ENCODE measurements at regions not wholly inside any gene's neighbourhood (a gene's known extent, or its start where the extent isn't known, plus 50 kb on each side); places are given as distances from the start of the nearest gene placed in this dataset.
"Not testable (repeated sequence)": the region's sequence is repeated elsewhere in the genome, so short reads cannot be mapped to it uniquely, and the experiment has no call there.

DNA sequence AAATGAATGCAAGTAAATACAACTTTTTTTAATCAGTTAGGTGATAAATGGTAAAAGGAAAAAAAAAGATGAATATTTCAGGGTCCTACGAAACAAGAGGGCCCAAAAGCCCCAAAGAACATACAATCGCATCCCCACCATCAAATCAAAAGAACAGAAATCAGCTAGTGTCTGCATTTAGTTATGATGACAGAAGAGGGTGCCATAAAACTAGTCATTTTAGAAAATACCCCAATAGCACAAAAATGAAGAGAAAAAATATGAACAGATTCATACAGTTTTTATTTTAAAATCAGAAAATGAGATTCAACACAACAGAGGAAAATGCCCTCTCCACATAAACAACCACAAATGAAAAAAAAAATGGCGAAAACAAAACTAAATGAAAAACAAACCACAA is 905.5 kb downstream of the REEP3 start:
- no peak for TF ChIP-seq EZH2 (IDR thresholded peaks at IDR 0.05; ENCODE audit: borderline replicate concordance, insufficient read depth, low read depth, low read length, poor library complexity, severe bottlenecking)
- TF ChIP-seq, protein P1, sequence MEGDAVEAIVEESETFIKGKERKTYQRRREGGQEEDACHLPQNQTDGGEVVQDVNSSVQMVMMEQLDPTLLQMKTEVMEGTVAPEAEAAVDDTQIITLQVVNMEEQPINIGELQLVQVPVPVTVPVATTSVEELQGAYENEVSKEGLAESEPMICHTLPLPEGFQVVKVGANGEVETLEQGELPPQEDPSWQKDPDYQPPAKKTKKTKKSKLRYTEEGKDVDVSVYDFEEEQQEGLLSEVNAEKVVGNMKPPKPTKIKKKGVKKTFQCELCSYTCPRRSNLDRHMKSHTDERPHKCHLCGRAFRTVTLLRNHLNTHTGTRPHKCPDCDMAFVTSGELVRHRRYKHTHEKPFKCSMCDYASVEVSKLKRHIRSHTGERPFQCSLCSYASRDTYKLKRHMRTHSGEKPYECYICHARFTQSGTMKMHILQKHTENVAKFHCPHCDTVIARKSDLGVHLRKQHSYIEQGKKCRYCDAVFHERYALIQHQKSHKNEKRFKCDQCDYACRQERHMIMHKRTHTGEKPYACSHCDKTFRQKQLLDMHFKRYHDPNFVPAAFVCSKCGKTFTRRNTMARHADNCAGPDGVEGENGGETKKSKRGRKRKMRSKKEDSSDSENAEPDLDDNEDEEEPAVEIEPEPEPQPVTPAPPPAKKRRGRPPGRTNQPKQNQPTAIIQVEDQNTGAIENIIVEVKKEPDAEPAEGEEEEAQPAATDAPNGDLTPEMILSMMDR (IDR thresholded peaks at IDR 0.05) = no peak
- no peak overlapping the region for H3K27ac ChIP-seq (ENCODE audit: low read length in 2 of 2)
- intact Hi-C loops (cut with micrococcal nuclease) = no loop called here
- H3K9me3 Mint-ChIP-seq (ENCODE audit: insufficient read depth) = no peaks in the 10 kb centered on the region
- no peaks in the 10 kb centered on the region for H3K9me3 ChIP-seq (ENCODE audit: control extremely low read depth in 1 of 3, control insufficient read depth in 2 of 3, insufficient read depth in 1 of 3, low read length in 2 of 3)
- no peak for DNase-seq
- no peak overlapping the region for H3K9ac ChIP-seq (ENCODE audit: low read length)
- no peaks in the 10 kb centered on the region for H3K79me2 ChIP-seq (ENCODE audit: control insufficient read depth, insufficient read depth, low read length)
- ATAC-seq (ENCODE audit: low read depth) = no peak
- POLR2A ChIA-PET = no interaction called here
- no peaks in the 10 kb centered on the region for H3K36me3 ChIP-seq (replicated peaks in 1 of 2; ENCODE audit: control extremely low read depth in 1 of 2, control insufficient read depth in 1 of 2, extremely low read depth in 1 of 2, insufficient read depth in 2 of 2, low read length in 1 of 2)
- CTCF ChIA-PET = no interaction called here
- no peak overlapping the region for H3K4me3 ChIP-seq (ENCODE audit: control extremely low read depth in 1 of 5, extremely low read depth in 1 of 5, insufficient read depth in 1 of 5, low read depth in 2 of 5, low read length in 4 of 5)
- H3K27me3 Mint-ChIP-seq = no peaks in the 10 kb centered on the region
- no peaks in the 10 kb centered on the region for H4K20me1 ChIP-seq (ENCODE audit: control insufficient read depth, insufficient read depth, low read length, poor library complexity, severe bottlenecking)
- H3K4me3 Mint-ChIP-seq = no peak overlapping the region
- H2AFZ ChIP-seq (ENCODE audit: insufficient read depth, low read depth, low read length, poor library complexity, severe bottlenecking) = no peak overlapping the region
- no peak overlapping the region for H3K27ac Mint-ChIP-seq
- no peaks in the 10 kb centered on the region for H3K4me1 Mint-ChIP-seq
- H3K27me3 ChIP-seq (replicated peaks in 1 of 4; ENCODE audit: control extremely low read depth in 1 of 4, control insufficient read depth in 3 of 4, insufficient read depth in 4 of 4, low read length in 3 of 4) = no peaks in the 10 kb centered on the region
- H3K4me1 ChIP-seq (ENCODE audit: control insufficient read depth in 2 of 2, insufficient read depth in 2 of 2, low read length in 2 of 2) = no peaks in the 10 kb centered on the region
- H3K4me2 ChIP-seq (replicated peaks; ENCODE audit: low read depth, low read length, poor library complexity, severe bottlenecking) = no peak overlapping the region
- WGBS (ENCODE audit: insufficient coverage) = no CpG with 5 or more reads among the region's 3 CpGs

DNA sequence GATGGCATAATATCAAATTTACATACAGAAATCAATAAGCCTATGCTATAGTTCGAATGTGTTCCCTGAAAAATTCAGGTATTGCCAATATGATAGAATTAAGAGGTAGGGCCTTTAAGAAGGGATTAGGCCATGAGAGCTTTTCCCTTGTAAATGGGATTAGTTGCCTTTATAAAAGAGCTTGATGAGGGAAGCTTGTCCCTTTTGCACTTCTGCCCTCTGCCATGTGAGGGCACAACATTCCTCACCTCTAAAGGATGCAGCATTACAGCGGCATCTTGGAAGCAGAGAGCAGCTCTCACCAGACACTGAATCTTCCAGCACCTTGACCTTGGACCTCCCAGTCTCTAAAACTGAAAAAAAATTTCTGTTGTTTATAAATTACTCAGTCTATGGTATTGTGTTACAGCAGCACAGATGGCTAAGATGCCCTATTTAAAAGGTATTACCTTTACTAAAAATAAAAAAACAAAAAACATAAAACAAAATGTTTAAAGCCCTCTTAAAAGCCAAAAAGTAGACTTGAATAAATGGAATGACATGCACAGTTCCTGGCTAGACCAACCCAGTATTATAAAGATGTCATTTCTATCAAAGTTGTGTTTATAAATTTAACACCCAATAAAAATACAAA is 909.6 kb downstream of the REEP3 start:
- H3K27ac ChIP-seq (ENCODE audit: low read length in 2 of 2) = no peak overlapping the region
- intact Hi-C loops (cut with micrococcal nuclease) = no loop called here
- no peaks in the 10 kb centered on the region for H3K4me1 ChIP-seq (ENCODE audit: control insufficient read depth in 2 of 2, insufficient read depth in 2 of 2, low read length in 2 of 2)
- no peak overlapping the region for H3K4me2 ChIP-seq (replicated peaks; ENCODE audit: low read depth, low read length, poor library complexity, severe bottlenecking)
- no peak overlapping the region for H3K4me3 ChIP-seq (ENCODE audit: control extremely low read depth in 1 of 5, extremely low read depth in 1 of 5, insufficient read depth in 1 of 5, low read depth in 2 of 5, low read length in 4 of 5)
- DNase-seq (no peak), ATAC-seq (ENCODE audit: low read depth) (no peak)
- Mint-ChIP-seq H3K27ac (no peak overlapping the region), H3K4me1 (no peaks in the 10 kb centered on the region), H3K27me3 (no peaks in the 10 kb centered on the region), H3K9me3 (ENCODE audit: insufficient read depth) (no peaks in the 10 kb centered on the region), H3K4me3 (no peak overlapping the region)
- TF ChIP-seq EZH2 (IDR thresholded peaks at IDR 0.05; ENCODE audit: borderline replicate concordance, insufficient read depth, low read depth, low read length, poor library complexity, severe bottlenecking) = no peak
- TF ChIP-seq, protein P1 (IDR thresholded peaks at IDR 0.05) = no peak
- H2AFZ ChIP-seq (ENCODE audit: insufficient read depth, low read depth, low read length, poor library complexity, severe bottlenecking) = no peak overlapping the region
- H3K79me2 ChIP-seq (ENCODE audit: control insufficient read depth, insufficient read depth, low read length) = no peaks in the 10 kb centered on the region
- CTCF ChIA-PET = no interaction called here
- H3K9ac ChIP-seq (ENCODE audit: low read length) = no peak overlapping the region
- H3K36me3 ChIP-seq (replicated peaks in 1 of 2; ENCODE audit: control extremely low read depth in 1 of 2, control insufficient read depth in 1 of 2, extremely low read depth in 1 of 2, insufficient read depth in 2 of 2, low read length in 1 of 2) = no peaks in the 10 kb centered on the region
- H3K9me3 ChIP-seq (ENCODE audit: control extremely low read depth in 1 of 3, control insufficient read depth in 2 of 3, insufficient read depth in 1 of 3, low read length in 2 of 3) = peaks cover 0 to 4% (median 0%) of the 10 kb centered on the region in 3 donors
- H4K20me1 ChIP-seq (ENCODE audit: control insufficient read depth, insufficient read depth, low read length, poor library complexity, severe bottlenecking) = no peaks in the 10 kb centered on the region
- no peaks in the 10 kb centered on the region for H3K27me3 ChIP-seq (replicated peaks in 1 of 4; ENCODE audit: control extremely low read depth in 1 of 4, control insufficient read depth in 3 of 4, insufficient read depth in 4 of 4, low read length in 3 of 4)
- no CpG with 5 or more reads among the region's 2 CpGs for WGBS (ENCODE audit: insufficient coverage)
- POLR2A ChIA-PET = no interaction called here

DNA sequence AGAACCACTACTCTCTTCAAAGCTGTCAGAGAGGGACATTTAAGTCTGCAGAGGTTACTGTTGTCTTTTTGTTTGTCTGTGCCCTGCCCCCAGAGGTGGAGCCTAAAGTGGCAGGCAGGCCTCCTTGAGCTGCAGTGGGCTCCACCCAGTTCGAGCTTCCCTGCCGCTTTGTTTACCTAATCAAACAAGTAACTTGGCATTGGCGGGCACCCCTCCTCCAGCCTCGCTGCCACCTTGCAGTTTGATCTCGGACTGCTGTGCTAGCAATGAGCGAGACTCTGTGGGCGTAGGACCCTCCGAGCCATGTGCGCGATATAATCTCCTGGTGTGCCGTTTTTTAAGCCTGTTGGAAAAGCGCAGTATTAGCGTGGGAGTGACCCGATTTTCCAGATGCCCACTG is 920.7 kb downstream of the REEP3 start:
- WGBS (ENCODE audit: insufficient coverage) = 93% methylated on average over 14 of the region's 14 CpGs
- ATAC-seq (ENCODE audit: low read depth); DNase-seq; H4K20me1 ChIP-seq (ENCODE audit: control insufficient read depth, insufficient read depth, low read length, poor library complexity, severe bottlenecking); H3K9me3 Mint-ChIP-seq (ENCODE audit: insufficient read depth); H3K27me3 ChIP-seq (replicated peaks in 1 of 4; ENCODE audit: control extremely low read depth in 1 of 4, control insufficient read depth in 3 of 4, insufficient read depth in 4 of 4, low read length in 3 of 4); H2AFZ ChIP-seq (ENCODE audit: insufficient read depth, low read depth, low read length, poor library complexity, severe bottlenecking); H3K9me3 ChIP-seq (ENCODE audit: control extremely low read depth in 1 of 3, control insufficient read depth in 2 of 3, insufficient read depth in 1 of 3, low read length in 2 of 3); H3K27ac ChIP-seq (ENCODE audit: low read length in 2 of 2); H3K4me3 ChIP-seq (ENCODE audit: control extremely low read depth in 1 of 5, extremely low read depth in 1 of 5, insufficient read depth in 1 of 5, low read depth in 2 of 5, low read length in 4 of 5); H3K27me3 Mint-ChIP-seq; intact Hi-C loops (cut with micrococcal nuclease); H3K79me2 ChIP-seq (ENCODE audit: control insufficient read depth, insufficient read depth, low read length); H3K4me2 ChIP-seq (replicated peaks; ENCODE audit: low read depth, low read length, poor library complexity, severe bottlenecking); H3K4me3 Mint-ChIP-seq; H3K9ac ChIP-seq (ENCODE audit: low read length); POLR2A ChIA-PET; H3K4me1 ChIP-seq (ENCODE audit: control insufficient read depth in 2 of 2, insufficient read depth in 2 of 2, low read length in 2 of 2); H3K36me3 ChIP-seq (replicated peaks in 1 of 2; ENCODE audit: control extremely low read depth in 1 of 2, control insufficient read depth in 1 of 2, extremely low read depth in 1 of 2, insufficient read depth in 2 of 2, low read length in 1 of 2); CTCF ChIA-PET; H3K4me1 Mint-ChIP-seq; H3K27ac Mint-ChIP-seq: not testable (repeated sequence)

Measured in B cell (primary cell).